ENCODE measurements at regions not wholly inside any gene's neighbourhood (a gene's known extent, or its start where the extent isn't known, plus 50 kb on each side); places are given as distances from the start of the nearest gene placed in this dataset.

DNA sequence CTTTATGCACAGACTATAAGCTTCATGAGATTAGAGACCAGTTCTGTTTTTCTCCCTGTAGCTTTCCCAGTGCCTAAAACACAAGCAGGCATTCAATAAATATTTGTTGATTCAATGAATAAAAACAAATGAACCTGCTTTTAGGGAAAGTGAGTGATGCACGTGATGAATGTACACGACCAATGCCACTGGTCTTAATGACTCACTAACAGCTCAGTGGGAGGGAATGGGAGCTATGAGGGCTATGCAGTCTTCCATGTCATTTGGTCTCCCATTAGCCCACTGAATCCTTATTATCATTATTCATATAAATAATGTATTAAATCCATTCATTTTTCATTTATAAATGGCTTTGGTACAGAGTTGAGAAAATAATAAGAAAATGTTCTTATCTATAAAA, 247.4 kb downstream of the FBXO8 start:
- TF ChIP-seq, protein P1, sequence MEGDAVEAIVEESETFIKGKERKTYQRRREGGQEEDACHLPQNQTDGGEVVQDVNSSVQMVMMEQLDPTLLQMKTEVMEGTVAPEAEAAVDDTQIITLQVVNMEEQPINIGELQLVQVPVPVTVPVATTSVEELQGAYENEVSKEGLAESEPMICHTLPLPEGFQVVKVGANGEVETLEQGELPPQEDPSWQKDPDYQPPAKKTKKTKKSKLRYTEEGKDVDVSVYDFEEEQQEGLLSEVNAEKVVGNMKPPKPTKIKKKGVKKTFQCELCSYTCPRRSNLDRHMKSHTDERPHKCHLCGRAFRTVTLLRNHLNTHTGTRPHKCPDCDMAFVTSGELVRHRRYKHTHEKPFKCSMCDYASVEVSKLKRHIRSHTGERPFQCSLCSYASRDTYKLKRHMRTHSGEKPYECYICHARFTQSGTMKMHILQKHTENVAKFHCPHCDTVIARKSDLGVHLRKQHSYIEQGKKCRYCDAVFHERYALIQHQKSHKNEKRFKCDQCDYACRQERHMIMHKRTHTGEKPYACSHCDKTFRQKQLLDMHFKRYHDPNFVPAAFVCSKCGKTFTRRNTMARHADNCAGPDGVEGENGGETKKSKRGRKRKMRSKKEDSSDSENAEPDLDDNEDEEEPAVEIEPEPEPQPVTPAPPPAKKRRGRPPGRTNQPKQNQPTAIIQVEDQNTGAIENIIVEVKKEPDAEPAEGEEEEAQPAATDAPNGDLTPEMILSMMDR (IDR thresholded peaks at IDR 0.05 in 4 of 5, conservative IDR thresholded peaks at IDR 0.05 in 1 of 5) = no peak
- TF ChIP-seq POLR2A (IDR thresholded peaks at IDR 0.05) = no peak
